Osteoblast (primary cell): ENCODE measurements at regions not wholly inside any gene's neighbourhood (a gene's known extent, or its start where the extent isn't known, plus 50 kb on each side); places are given as distances from the start of the nearest gene placed in this dataset.

ENCODE experiments used
- DNase-seq: peaks from one replicate; pipeline ENCODE4 v3.0.0; 2011; ENCODE audit warnings: low spot score, mixed read lengths; ENCODE audit not compliant: insufficient read length; ENCODE audit errors: missing footprints
- H2AFZ ChIP-seq: 2 replicates; pipeline ENCODE4 v1.6.0; 2011; ENCODE audit warnings: mild to moderate bottlenecking, low read length
- H3K27ac ChIP-seq: 2 replicates; pipeline ENCODE4 v1.5.1; 2011; ENCODE audit warnings: mild to moderate bottlenecking, low read depth, low read length, moderate library complexity
- H3K27me3 ChIP-seq: 2 replicates; pipeline ENCODE4 v1.6.0; 2012; ENCODE audit warnings: mild to moderate bottlenecking, control low read depth, inconsistent platforms, low read length, moderate library complexity; ENCODE audit not compliant: insufficient read depth
- H3K36me3 ChIP-seq: 2 replicates; pipeline ENCODE4 v1.5.1; 2011; ENCODE audit warnings: mild to moderate bottlenecking, low read length, control low read depth, moderate library complexity; ENCODE audit not compliant: insufficient read depth
- H3K4me1 ChIP-seq: 2 replicates; pipeline ENCODE4 v1.5.1; 2011; ENCODE audit warnings: mild to moderate bottlenecking, low read length, control low read depth, moderate library complexity; ENCODE audit not compliant: insufficient read depth
- H3K4me2 ChIP-seq: 2 replicates; pipeline ENCODE4 v1.6.0; 2011; ENCODE audit warnings: mild to moderate bottlenecking, low read length; ENCODE audit not compliant: insufficient read depth
- H3K4me3 ChIP-seq: fragments of 200-600 bp; sonication (generic); 3 replicates; pipeline ENCODE4 v1.5.1; 2012; ENCODE audit warnings: mild to moderate bottlenecking, low read length, inconsistent platforms; ENCODE audit not compliant: insufficient read depth
- H3K79me2 ChIP-seq: 2 replicates; pipeline ENCODE4 v1.6.0; 2012; ENCODE audit warnings: mild to moderate bottlenecking, low read length, control low read depth, inconsistent platforms; ENCODE audit not compliant: insufficient read depth
- H3K9me3 ChIP-seq: 2 replicates; pipeline ENCODE4 v1.5.1; 2011; ENCODE audit warnings: low read depth, low read length, control low read depth
- H4K20me1 ChIP-seq: 2 replicates; pipeline ENCODE4 v1.6.0; 2012; ENCODE audit warnings: mild to moderate bottlenecking, low read length, control low read depth; ENCODE audit not compliant: insufficient read depth
- CTCF ChIP-seq: IDR thresholded peaks from 2 replicates; pipeline ENCODE4 v1.5.1; 2011; ENCODE audit warnings: mild to moderate bottlenecking, low read depth, low read length, moderate library complexity; ENCODE audit errors: extremely low read depth

DNA sequence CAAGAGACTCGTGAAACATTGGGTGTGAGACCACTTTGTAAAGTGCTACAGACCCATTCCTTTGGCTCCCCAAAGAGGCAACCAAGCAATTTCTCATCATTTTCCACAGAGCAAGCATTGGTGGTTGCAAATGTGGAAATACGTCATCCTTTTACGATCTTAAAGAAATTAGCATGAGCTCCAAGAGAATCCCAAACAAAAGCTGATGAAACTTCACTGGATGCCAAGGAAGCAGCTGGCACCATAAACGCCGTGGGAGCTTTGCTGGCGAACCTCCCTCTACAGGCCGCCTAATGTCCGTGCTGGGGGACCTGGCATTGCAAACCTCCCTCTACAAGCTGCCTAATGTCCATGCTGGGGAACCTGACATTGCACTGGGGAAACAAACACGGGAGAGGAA, 432.4 kb downstream of the ACTL7B start:
- no peak for DNase-seq
- H3K36me3 ChIP-seq, result no peaks in the 10 kb centered on the region
- peak overlapping the region; percentile 7 for H2AFZ ChIP-seq
- H3K9me3 ChIP-seq, result no peaks in the 10 kb centered on the region
- H3K79me2 ChIP-seq, result no peaks in the 10 kb centered on the region
- no peak overlapping the region for H3K4me3 ChIP-seq
- no peak for TF ChIP-seq CTCF
- H3K4me1 ChIP-seq, result no peaks in the 10 kb centered on the region
- H3K27ac ChIP-seq, result no peak overlapping the region
- no peaks in the 10 kb centered on the region for H4K20me1 ChIP-seq
- no peaks in the 10 kb centered on the region for H3K27me3 ChIP-seq
- no peak overlapping the region for H3K4me2 ChIP-seq

DNA sequence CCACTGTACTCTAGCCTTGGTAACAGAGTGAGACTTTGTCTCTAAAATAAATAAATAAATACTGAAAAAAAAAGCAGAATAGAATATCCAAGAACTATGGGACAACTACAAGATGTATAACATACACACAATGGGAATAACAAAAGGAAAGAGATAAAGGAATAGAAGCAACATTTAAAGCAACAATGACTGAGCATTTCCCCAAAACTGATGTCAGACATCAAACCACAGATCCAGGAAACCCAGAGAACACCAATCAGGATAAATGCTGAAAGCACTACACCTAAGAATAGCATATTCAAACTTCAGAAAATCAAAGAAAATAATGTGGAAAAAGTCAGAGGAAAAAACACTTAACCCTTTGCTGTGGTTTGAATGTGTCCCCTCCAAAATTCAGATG, 436.4 kb downstream of the ACTL7B start:
- no peak overlapping the region for H3K27ac ChIP-seq
- H3K4me3 ChIP-seq, result no peak overlapping the region
- H3K79me2 ChIP-seq, result no peaks in the 10 kb centered on the region
- H3K4me2 ChIP-seq, result no peak overlapping the region
- no peaks in the 10 kb centered on the region for H3K27me3 ChIP-seq
- H2AFZ ChIP-seq, result no peak overlapping the region
- no peaks in the 10 kb centered on the region for H3K9me3 ChIP-seq
- no peak for TF ChIP-seq CTCF
- no peaks in the 10 kb centered on the region for H3K4me1 ChIP-seq
- DNase-seq, result no peak
- no peaks in the 10 kb centered on the region for H3K36me3 ChIP-seq
- no peaks in the 10 kb centered on the region for H4K20me1 ChIP-seq

- H4K20me1 ChIP-seq, result no peaks in the 10 kb centered on the region
- no peaks in the 10 kb centered on the region for H3K27me3 ChIP-seq
- TF ChIP-seq CTCF, result no peak
- no peak overlapping the region for H3K4me3 ChIP-seq
- H3K4me2 ChIP-seq, result no peak overlapping the region
- no peaks in the 10 kb centered on the region for H3K79me2 ChIP-seq
- no peaks in the 10 kb centered on the region for H3K36me3 ChIP-seq
- H3K4me1 ChIP-seq, result no peaks in the 10 kb centered on the region
- DNase-seq, result no peak
- peak overlapping the region; percentile 54 for H2AFZ ChIP-seq
- H3K9me3 ChIP-seq, result no peaks in the 10 kb centered on the region
- no peak overlapping the region for H3K27ac ChIP-seq
These were observed 438.1 kb downstream of the ACTL7B start for GRCh38 chr9:108417726-108418125.

DNA sequence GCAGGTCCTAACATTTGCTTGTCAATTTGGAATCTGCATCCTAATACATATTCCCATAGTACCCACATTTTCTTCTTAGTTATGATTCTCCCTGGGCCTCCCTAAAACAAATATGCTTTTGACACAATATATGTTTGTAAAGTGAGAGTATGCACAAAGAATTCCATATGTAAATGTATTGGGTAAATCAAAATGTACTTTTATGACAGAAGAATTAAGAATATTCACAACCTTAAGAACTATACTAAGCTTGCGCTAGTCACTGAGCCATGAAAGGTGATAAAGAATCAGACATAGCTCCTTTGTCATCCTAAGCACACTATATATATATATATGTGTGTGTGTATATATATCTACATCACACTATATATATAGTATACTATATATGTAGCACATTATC, 438.5 kb downstream of the ACTL7B start:
- H3K4me1 ChIP-seq, result no peaks in the 10 kb centered on the region
- no peaks in the 10 kb centered on the region for H3K36me3 ChIP-seq
- H3K4me2 ChIP-seq, result no peak overlapping the region
- H3K79me2 ChIP-seq, result no peaks in the 10 kb centered on the region
- H2AFZ ChIP-seq, result no peak overlapping the region
- H3K27me3 ChIP-seq, result no peaks in the 10 kb centered on the region
- H3K9me3 ChIP-seq, result no peaks in the 10 kb centered on the region
- no peak overlapping the region for H3K4me3 ChIP-seq
- no peak for DNase-seq
- TF ChIP-seq CTCF, result no peak
- H3K27ac ChIP-seq, result no peak overlapping the region
- no peaks in the 10 kb centered on the region for H4K20me1 ChIP-seq
